Nephron progenitor cell (in vitro differentiated cells): ENCODE measurements at regions not wholly inside any gene's neighbourhood (a gene's known extent, or its start where the extent isn't known, plus 50 kb on each side); places are given as distances from the start of the nearest gene placed in this dataset.

ENCODE experiments used
- DNase-seq: peaks from one replicate; pipeline ENCODE4 v3.0.0; 2021
- H3K27ac Mint-ChIP-seq: 2 replicates; pipeline ENCODE4 v1.8.0; 2021; ENCODE audit warnings: mild to moderate bottlenecking, moderate library complexity, mixed read lengths
- H3K27me3 Mint-ChIP-seq: 2 replicates; pipeline ENCODE4 v1.8.0; 2021; ENCODE audit warnings: mild to moderate bottlenecking, low read depth, mixed read lengths; ENCODE audit not compliant: poor library complexity
- H3K36me3 Mint-ChIP-seq: 2 replicates; pipeline ENCODE4 v1.8.0; 2021; ENCODE audit warnings: low read depth, mixed read lengths
- H3K4me1 Mint-ChIP-seq: 2 replicates; pipeline ENCODE4 v1.8.0; 2021; ENCODE audit warnings: mixed read lengths
- H3K4me3 Mint-ChIP-seq: 2 replicates; pipeline ENCODE4 v1.8.0; 2021; ENCODE audit warnings: mild to moderate bottlenecking, moderate library complexity, mixed read lengths
- H3K9me3 Mint-ChIP-seq: 2 replicates; pipeline ENCODE4 v1.8.0; 2021; ENCODE audit warnings: mild to moderate bottlenecking, moderate library complexity, mixed read lengths
- CTCF ChIP-seq: fragments of 200-600 bp; sonication (generic); IDR thresholded peaks from 2 replicates; pipeline ENCODE4 v1.5.0; 2021; ENCODE audit warnings: antibody characterized with exemption

DNA sequence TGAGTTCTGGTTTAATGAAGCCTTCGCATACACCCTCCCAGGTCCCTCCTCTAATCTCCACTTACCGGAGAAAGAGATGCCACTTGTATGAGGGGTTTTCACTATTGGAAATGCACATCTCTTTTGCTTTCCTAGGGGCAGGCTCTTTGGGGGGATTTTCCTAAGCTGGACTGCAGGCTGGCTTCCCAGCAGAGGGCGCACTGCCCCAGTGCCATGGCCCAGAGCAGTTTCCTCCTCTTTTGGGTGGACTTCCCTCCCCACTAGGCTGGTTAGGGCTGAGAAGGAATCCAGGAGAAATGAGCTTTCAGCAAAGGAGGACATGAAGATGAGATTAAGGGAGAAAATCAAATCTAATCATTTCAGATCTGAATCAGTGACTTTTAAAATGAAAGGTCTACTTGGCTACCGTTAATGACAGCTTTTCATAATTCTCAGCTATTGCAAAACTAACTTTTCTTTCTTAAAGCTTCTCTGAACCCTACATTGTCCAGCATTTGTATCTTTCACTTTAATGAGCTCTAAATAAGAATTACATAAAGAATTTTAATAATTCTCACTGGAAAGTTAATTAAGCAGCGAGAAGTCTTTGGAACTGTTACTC lies 784.1 kb upstream of the FANCL start:
- peak; percentile 72 for DNase-seq
- Mint-ChIP-seq H3K27ac (no peak overlapping the region), H3K9me3 (peaks cover 3% of the 10 kb centered on the region), H3K36me3 (no peaks in the 10 kb centered on the region), H3K4me1 (no peaks in the 10 kb centered on the region), H3K27me3 (peaks cover 11% of the 10 kb centered on the region), H3K4me3 (no peak overlapping the region)
- TF ChIP-seq CTCF = peak; percentile 88

DNA sequence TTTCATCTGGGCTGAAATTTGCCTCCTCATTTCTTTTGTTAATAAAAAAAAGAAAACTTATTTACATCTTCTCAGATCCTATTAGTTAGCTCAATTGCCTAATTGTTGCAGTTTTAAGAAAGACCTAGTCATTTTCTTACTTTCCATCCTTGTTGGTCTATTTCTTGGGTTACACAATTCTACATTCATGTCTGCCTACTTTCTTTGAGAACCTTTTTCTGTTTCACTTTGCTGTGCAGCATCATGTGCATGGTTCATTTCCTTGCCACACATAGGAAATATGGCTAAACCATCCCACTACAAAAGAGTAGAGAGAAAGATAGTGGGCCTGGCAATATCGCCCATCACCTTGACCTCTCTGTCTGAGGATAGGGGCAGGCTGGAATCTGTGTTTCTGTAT lies 780.7 kb upstream of the FANCL start:
- Mint-ChIP-seq H3K36me3 (no peaks in the 10 kb centered on the region), H3K27me3 (peaks cover 5% of the 10 kb centered on the region), H3K4me3 (no peak overlapping the region), H3K27ac (no peak overlapping the region), H3K9me3 (no peaks in the 10 kb centered on the region), H3K4me1 (no peaks in the 10 kb centered on the region)
- DNase-seq = no peak
- TF ChIP-seq CTCF = no peak

DNA sequence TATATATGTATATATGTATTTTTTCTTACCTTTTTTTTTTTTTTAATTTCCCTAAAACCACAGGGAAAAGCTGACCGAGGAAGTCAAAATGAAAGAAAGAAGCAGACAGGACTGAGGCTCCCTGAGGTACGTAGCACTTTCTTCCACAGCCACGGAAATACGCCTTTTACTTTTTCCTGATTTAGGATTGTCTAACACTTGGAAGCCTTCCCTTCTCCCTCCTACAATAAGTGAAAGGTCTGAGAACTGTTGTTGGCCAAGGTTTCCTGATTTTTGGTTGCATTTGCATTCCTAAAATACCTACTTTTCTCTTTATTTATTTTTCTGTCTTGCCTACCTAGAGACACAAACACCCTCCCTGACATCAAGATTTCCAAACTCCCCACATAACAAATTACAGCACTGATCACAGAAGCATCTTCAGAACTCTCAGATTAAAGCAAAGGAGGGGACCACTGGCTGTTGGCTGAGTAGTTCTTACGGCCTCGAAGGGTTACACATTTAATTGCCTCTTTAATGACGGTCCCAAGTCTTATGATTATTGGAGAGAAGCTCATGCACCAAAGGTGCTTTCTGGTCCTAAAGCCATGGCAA lies 778.5 kb upstream of the FANCL start:
- TF ChIP-seq CTCF = no peak
- H3K27ac Mint-ChIP-seq = no peak overlapping the region
- no peak for DNase-seq
- H3K27me3 Mint-ChIP-seq = peaks cover 3% of the 10 kb centered on the region
- no peaks in the 10 kb centered on the region for H3K36me3 Mint-ChIP-seq
- no peaks in the 10 kb centered on the region for H3K4me1 Mint-ChIP-seq
- no peak overlapping the region for H3K4me3 Mint-ChIP-seq
- H3K9me3 Mint-ChIP-seq = no peaks in the 10 kb centered on the region

DNA sequence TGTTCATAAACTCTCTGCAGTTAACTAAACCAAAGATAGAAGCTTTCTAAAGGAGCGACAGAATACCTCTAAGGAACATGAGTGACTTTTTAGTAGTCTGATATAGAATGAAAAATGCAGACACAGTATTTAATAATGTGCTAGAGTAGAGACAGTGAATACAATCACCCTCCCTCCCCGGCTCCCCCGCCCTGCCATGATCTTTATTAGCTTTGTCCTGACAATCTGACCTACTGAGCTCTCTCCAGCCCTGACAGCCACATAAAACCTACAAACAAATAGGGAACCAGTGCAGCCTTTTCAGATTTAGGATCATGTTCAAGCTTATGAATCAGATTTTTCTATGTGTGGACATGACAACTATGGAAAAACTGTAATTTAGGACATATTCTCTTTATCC lies 777.6 kb upstream of the FANCL start:
- Mint-ChIP-seq H3K4me1 (no peaks in the 10 kb centered on the region), H3K4me3 (no peak overlapping the region), H3K27ac (no peak overlapping the region), H3K9me3 (no peaks in the 10 kb centered on the region), H3K36me3 (no peaks in the 10 kb centered on the region), H3K27me3 (no peaks in the 10 kb centered on the region)
- no peak for TF ChIP-seq CTCF
- peak; percentile 7 for DNase-seq

DNA sequence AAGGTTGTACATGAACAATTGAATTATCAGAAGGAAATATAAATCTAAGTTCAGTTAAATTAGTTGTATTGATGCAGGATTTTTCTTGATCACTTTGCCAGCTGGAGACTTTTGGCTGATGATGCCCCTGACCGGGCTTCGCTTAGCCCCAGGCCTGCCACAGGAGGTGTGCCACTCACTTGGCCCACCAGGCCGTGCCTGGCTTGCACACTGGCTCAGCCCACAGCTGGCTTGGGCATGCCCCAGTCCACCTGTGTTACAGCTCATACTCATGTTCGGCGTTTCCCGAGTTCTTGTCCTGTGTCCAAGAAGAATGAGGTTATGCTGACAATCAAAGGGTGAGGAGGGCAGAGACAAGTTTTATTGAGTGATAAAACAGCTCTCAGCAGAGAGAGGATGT lies 773.9 kb upstream of the FANCL start:
- DNase-seq = no peak
- no peaks in the 10 kb centered on the region for H3K27me3 Mint-ChIP-seq
- H3K27ac Mint-ChIP-seq = no peak overlapping the region
- no peak overlapping the region for H3K4me3 Mint-ChIP-seq
- no peaks in the 10 kb centered on the region for H3K4me1 Mint-ChIP-seq
- TF ChIP-seq CTCF = no peak
- H3K36me3 Mint-ChIP-seq = no peaks in the 10 kb centered on the region
- no peaks in the 10 kb centered on the region for H3K9me3 Mint-ChIP-seq

- H3K4me1 Mint-ChIP-seq = no peaks in the 10 kb centered on the region
- H3K36me3 Mint-ChIP-seq = no peaks in the 10 kb centered on the region
- H3K27ac Mint-ChIP-seq = no peak overlapping the region
- no peak overlapping the region for H3K4me3 Mint-ChIP-seq
- no peak for DNase-seq
- no peaks in the 10 kb centered on the region for H3K27me3 Mint-ChIP-seq
- H3K9me3 Mint-ChIP-seq = no peaks in the 10 kb centered on the region
- no peak for TF ChIP-seq CTCF
Measured at GRCh38 chr2:59012971-59013370, 771.8 kb upstream of the FANCL start.
